GM21423 (cell line): ENCODE measurements at regions not wholly inside any gene's neighbourhood (a gene's known extent, or its start where the extent isn't known, plus 50 kb on each side); places are given as distances from the start of the nearest gene placed in this dataset.

Experiments
- ATAC-seq: cut with Tn5 transposase; IDR thresholded peaks from one replicate; pipeline ENCODE4 v1.9.1; 2021; ENCODE audit warnings: mild to moderate bottlenecking, moderate library complexity; ENCODE audit not compliant: unreplicated experiment

DNA sequence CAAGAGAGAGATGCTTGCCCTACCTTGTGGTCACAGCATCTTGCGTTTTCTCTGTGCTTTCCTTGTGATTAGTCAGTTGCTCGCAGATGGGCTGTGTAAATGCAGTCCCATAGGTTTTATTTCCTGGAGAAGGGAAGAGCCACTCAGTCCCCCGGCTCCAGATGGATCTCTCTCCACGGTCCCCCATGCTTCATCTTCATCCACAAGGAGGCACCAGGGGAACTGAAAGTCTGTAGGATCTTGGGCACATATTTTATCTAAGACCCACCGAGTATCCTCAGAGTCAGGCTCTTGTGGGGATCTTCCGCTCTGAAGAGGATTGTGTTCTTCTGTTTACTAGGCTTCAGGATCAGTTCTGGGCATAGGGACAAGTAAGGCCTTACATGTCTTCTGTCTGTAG, 66.8 kb upstream of the E2F8 start:
- no peak for ATAC-seq

DNA sequence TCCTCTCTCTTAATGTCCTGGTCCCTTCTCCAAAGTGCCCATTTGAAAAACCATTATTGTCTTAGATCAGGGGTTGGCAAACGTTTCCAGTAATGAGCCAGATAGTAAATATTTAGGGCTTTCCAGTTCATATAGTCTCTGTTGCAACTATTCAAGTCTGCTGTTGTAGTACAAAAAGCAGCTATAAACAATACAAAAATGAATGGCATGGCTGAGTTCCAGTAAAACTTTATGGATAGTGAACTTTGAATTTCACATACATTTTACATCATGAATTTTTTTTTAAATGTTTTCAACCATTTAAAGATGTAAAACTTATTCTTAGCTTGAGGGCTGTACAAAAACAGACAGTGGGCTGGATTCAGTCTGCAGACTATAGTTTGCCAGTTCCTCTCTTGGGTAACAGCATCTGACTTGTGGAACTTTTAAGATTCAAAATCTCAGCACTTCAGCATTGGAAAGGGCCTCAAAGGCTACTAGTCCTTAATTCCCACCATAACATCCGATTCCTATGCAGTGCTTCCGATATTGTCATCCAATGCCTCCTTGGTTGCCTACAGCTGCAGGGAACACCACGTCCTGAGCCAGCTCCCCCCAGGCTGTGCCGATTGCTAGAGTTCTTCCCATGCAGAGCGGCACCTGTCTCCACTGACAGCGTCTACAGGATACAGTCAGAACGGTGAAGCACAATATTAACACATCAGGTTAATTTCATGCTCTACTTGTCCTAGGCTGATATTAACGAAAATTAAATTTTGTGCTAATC, 65.6 kb upstream of the E2F8 start:
- ATAC-seq = no peak

DNA sequence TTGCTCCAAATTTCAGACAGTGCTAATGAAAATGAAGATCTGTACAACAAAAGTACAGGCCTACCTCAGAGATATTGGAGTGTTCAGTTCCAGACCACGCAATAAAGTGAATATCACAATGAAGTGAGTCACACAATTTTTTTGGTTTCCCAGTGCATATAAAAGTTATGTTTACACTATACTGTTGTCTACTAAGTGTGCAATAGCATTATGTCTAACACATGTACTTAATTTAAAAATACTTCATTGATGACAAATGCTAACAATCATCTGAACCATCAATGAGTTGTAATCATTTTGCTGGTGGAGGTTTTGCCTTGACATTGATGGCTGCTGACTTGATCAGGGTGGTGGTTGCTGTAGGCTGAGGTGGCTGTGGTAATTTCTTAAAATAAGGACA, 60.6 kb upstream of the E2F8 start:
- no peak for ATAC-seq

DNA sequence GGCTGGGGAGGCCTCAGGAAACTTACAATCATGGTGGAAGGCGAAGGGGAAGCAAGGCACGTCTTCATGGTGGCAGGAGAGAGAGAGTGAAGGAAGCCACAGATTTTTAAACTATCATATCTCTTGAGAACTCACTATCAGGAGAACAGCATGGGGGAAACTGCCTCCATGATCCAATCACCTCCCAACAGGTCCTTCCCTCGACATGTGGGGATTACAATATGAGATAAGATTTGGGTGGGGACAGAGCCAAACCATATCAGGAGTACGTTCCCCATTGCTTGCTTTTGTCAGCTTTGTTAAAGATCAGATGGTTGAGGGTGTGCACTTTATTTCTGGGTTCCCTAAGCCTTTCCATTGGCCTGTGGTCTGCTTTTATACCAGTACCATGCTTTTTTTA, 53.7 kb upstream of the E2F8 start:
- no peak for ATAC-seq

DNA sequence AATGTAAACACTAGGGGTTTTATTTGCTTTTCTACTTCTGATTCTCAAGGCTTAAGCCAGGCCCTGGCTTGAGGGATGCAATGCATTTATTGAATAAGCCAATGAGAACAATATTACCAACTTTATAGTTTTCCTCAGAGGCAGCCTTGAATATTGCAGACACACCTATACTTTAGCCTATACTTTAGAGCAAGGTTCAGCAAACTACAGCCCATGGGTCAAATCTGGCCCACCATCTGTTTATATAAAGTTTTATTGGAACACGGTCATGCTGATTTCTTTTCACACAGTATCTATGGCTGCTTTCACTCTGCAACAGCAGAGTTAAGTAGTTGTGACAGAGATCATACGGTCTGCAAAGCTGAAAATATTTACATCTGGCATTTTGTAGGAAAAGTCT, 50.3 kb upstream of the E2F8 start:
- ATAC-seq = no peak
